ENCODE measurements at regions not wholly inside any gene's neighbourhood (a gene's known extent, or its start where the extent isn't known, plus 50 kb on each side); places are given as distances from the start of the nearest gene placed in this dataset.

DNA sequence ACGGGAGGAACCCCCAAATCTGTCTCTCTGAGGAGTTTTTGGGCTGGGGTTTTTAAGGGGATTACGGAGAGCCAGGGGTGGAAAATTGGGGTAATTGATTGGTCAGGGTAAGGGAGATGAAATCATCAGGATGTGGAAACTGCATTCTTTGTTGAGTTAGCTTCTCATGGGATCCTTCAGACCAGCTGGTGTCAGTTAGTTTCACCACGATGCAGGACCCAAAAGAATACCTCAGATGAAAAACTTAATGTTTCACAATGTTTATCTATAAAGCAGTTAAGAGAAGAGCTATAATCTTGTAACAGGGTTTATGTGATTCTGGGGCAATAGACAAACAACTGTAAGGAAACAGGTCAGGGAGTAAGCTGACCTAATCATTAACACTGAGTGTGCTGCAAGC, 230.8 kb downstream of the POU4F1 start:
- Histone ChIP-seq H3K4me1 (replicated peaks) (peaks cover 3% of the 10 kb centered on the region), H3K36me3 (no peaks in the 10 kb centered on the region), H3K4me3 (no peak overlapping the region), H3K27ac (no peak overlapping the region), H3K27me3 (replicated peaks; ENCODE audit: insufficient read depth) (no peaks in the 10 kb centered on the region), H3K9me3 (no peaks in the 10 kb centered on the region)
- 38% methylated on average over 3 of the region's 3 CpGs for WGBS
- no peak for DNase-seq (ENCODE audit: low spot score)
- intact Hi-C loops (cut with DNase I) = no loop called here
- TF ChIP-seq POLR2A (IDR thresholded peaks at IDR 0.05) (no peak), POLR2AphosphoS5 (IDR thresholded peaks at IDR 0.05) (peak; percentile 42)

GRCh38 chr13:78370231-78370630, 233.1 kb downstream of the POU4F1 start:
- H3K36me3 ChIP-seq = no peaks in the 10 kb centered on the region
- TF ChIP-seq POLR2A (IDR thresholded peaks at IDR 0.05) (no peak), POLR2AphosphoS5 (IDR thresholded peaks at IDR 0.05) (no peak), CTCF (IDR thresholded peaks at IDR 0.05) (no peak)
- no peaks in the 10 kb centered on the region for H3K27me3 ChIP-seq (replicated peaks; ENCODE audit: insufficient read depth)
- intact Hi-C loops (cut with DNase I) = no loop called here
- no peak overlapping the region for H3K4me3 ChIP-seq
- no peak for DNase-seq (ENCODE audit: low spot score)
- 70% methylated on average over 2 of the region's 2 CpGs for WGBS
- H3K9me3 ChIP-seq = no peaks in the 10 kb centered on the region
- H3K4me1 ChIP-seq (replicated peaks) = peaks cover 3% of the 10 kb centered on the region
- H3K27ac ChIP-seq = no peak overlapping the region

DNA sequence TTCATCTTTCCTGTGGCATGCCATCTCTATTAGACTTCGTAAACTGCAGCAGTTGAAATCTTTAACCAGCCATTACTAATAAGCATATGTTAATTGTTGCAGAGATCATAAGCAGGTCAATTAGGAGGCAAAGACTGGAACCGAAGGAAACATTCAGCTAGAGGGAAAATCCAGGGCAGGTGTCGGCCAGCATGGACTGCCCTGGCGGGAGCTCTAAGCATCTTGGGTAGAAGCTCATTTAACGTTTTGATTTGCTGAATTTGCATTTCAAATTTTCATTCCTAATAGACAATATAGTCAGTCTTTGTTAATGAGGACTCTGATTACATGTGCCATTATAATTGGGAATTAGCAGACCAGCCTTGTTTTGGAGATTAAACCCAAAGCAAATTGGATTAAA, 238.6 kb downstream of the POU4F1 start:
- WGBS = 73% methylated on average over 5 of the region's 5 CpGs
- Histone ChIP-seq H3K4me3 (no peak overlapping the region), H3K9me3 (no peaks in the 10 kb centered on the region), H3K27ac (no peak overlapping the region), H3K27me3 (replicated peaks; ENCODE audit: insufficient read depth) (no peaks in the 10 kb centered on the region), H3K4me1 (replicated peaks) (no peaks in the 10 kb centered on the region), H3K36me3 (no peaks in the 10 kb centered on the region)
- DNase-seq (ENCODE audit: low spot score) = no peak
- intact Hi-C loops (cut with DNase I) = no loop called here
- TF ChIP-seq POLR2AphosphoS5 (IDR thresholded peaks at IDR 0.05) (no peak), CTCF (IDR thresholded peaks at IDR 0.05) (no peak), POLR2A (IDR thresholded peaks at IDR 0.05) (no peak)

- intact Hi-C loops (cut with DNase I) = no loop called here
- no peaks in the 10 kb centered on the region for H3K36me3 ChIP-seq
- H3K4me3 ChIP-seq = no peak overlapping the region
- TF ChIP-seq POLR2AphosphoS5 (IDR thresholded peaks at IDR 0.05) (no peak), CTCF (IDR thresholded peaks at IDR 0.05) (no peak), POLR2A (IDR thresholded peaks at IDR 0.05) (no peak)
- no peaks in the 10 kb centered on the region for H3K27me3 ChIP-seq (replicated peaks; ENCODE audit: insufficient read depth)
- no peaks in the 10 kb centered on the region for H3K4me1 ChIP-seq (replicated peaks)
- DNase-seq (ENCODE audit: low spot score) = no peak
- H3K27ac ChIP-seq = no peak overlapping the region
- H3K9me3 ChIP-seq = no peaks in the 10 kb centered on the region
- 70% methylated on average over 2 of the region's 2 CpGs for WGBS
Measured at GRCh38 chr13:78341032-78341431, 262.3 kb downstream of the POU4F1 start.

DNA sequence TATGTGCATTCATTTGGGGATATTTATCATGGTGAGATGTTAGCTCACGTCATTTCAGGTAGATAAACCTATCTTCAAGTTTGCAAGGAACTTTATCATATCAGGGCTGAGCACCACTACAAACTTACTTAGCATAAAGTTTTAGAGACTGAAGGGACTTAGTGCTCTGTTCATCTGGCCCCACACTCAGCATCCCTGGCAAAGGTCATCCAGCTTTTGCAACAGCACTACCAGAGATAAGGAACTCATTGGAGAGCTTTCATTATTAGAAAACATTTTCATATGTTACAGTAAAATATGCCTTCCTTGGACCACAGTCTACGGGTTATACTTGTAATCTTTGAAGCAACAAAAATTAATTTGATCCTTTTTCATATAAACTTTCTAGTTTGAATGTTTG, 263.4 kb downstream of the POU4F1 start:
- H3K4me3 ChIP-seq = no peak overlapping the region
- H3K4me1 ChIP-seq (replicated peaks) = no peaks in the 10 kb centered on the region
- 79% methylated on average over 2 of the region's 2 CpGs for WGBS
- intact Hi-C loops (cut with DNase I) = no loop called here
- DNase-seq (ENCODE audit: low spot score) = no peak
- no peak for TF ChIP-seq POLR2AphosphoS5 (IDR thresholded peaks at IDR 0.05)
- TF ChIP-seq CTCF (IDR thresholded peaks at IDR 0.05) = no peak
- TF ChIP-seq POLR2A (IDR thresholded peaks at IDR 0.05) = no peak
- no peaks in the 10 kb centered on the region for H3K36me3 ChIP-seq
- no peaks in the 10 kb centered on the region for H3K27me3 ChIP-seq (replicated peaks; ENCODE audit: insufficient read depth)
- H3K27ac ChIP-seq = no peak overlapping the region
- no peaks in the 10 kb centered on the region for H3K9me3 ChIP-seq

All from prostate gland (tissue), 2 donors.